Activated CD8-positive, alpha-beta memory T cell treated with anti-CD3 and anti-CD28 coated beads, Interleukin-2, amount 50 U/mL, for 24 hours (primary cell): ENCODE measurements at regions not wholly inside any gene's neighbourhood (a gene's known extent, or its start where the extent isn't known, plus 50 kb on each side); places are given as distances from the start of the nearest gene placed in this dataset.
"Not testable (repeated sequence)": the region's sequence is repeated elsewhere in the genome, so short reads cannot be mapped to it uniquely, and the experiment has no call there.

Experiments used
- DNase-seq: peaks from one replicate; pipeline ENCODE4 v3.0.0-alpha.2; 2020; ENCODE audit errors: extremely low read depth

DNA sequence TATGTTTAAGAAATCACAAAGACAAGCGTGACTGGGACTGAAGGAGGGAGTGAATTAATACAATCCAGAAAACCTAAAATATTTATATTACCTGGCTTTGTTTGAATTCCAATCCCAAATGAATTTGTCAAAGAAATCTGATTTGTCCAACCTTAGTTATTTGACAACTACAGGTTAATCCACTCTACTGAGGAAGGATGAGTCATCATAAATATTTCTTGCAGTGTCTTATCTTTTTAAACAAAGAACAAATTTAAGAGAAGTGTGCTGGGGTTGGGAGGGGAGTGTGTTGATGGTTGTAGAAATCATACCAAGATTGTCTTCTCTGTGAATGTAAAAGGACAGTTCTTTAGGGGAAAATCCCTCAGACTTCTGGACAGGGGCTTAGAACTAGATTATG, 1106.3 kb upstream of the SLC39A10 start:
- no peak for DNase-seq

DNA sequence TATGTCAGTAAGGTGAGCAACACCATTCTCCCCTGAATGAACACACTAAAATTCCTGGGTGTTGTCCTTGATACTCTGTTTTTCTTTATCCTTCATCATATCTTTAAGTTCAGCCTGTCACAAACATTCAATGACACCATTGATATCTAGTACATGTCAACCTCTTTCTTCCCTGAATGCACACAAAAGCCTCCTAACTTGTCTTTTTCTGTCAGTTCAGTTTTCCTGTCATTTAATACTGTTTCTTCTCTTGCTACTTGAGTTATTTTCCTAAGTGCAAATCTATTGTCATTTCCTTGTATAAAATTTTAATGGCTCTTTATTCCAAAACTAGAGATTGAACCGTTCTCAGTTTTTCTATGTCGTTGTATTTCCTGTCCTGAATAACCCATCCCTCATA, 1107.6 kb upstream of the SLC39A10 start:
- no peak for DNase-seq

DNA sequence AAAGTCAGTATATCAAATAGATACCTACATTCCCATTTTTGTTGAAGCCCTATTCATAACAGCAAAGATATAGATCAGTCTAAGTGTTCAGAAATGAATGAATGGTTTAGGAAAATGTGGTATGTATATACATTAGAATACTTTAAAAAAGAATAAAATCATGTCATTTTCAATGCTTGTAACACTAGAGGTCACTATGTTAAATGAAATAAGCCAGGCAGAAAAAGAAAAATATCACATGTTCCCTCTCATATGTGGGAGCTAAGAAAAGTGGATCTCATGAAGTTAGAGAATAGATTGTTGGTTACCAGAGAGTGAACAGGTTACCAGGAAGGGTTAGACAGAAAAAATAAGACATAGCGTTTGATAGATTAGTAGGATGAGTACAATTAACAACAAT, 1111.0 kb upstream of the SLC39A10 start:
- no peak for DNase-seq

DNA sequence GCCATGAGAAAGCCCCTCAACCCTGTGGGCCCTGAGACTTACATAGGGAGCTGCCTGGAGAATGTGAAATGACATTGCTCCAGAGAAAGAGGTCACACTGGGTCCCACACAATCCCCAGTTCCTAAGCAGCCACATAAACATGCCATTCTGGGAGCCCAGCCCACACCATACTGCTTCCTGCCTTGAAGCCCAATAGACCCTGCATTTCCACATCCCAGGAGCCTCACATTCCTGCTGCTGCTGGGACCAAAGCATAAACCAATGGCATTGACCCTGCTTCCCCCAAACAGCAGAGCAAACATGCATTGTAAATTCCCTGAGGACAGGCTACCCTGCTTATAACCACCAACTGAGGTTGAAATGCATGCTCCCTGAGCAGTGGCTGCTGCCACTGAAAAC, 1117.6 kb upstream of the SLC39A10 start:
- DNase-seq = no peak

DNA sequence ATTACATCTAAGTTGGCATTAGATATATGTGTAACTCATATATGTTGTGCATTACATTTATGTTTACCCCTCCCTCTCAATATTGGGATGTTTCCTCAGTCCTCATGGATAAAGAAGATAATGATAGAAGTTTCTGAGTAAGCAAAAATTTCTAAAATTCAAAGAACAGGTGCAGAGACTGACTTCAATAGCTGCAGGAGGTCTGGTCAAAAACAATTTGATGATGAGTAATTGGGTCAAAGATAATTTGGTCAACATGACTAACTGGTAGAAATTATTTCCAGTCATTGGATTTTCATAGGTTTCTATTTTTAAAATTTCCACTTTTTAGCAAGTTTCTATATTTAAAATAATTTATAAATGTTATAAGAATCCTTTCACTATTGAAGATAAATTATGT, 1130.9 kb upstream of the SLC39A10 start:
- no peak for DNase-seq

DNA sequence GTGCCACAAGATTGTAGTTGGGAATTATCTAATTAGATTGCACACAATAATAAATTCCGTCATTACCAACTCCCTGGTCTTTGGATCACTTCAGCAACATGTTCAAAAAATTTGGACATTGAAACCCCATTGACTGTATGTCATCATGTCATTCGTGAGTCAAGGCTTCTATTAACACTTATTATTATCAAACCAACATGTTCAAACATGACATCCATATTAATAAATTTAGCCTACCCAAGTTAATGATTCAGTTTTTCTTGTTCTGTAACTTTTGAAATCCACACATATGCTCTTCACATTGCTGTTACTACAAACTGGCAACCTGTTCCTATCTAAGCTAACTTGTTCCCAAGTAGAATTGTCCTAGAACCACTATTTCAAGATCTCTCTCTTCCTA, 1142.7 kb upstream of the SLC39A10 start:
- DNase-seq = no peak

DNA sequence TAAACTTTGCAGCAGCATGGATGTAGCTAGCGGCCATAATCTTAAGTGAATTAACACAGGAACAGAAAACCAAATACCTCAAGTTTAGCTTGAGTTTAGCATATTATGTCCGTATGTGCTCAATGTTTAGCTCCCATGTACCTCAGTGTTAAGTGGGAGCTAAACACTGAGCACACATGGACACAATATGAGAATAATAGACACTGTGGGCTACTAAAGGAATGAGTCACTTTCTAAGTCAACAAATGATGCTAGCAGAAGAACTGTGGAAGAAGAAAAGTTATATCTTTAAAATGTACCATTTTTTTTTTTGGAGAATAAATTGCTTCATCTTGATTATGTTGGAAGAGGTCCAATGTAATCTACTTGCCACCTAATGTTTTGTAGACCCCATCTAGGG, 1146.0 kb upstream of the SLC39A10 start:
- not testable (repeated sequence) for DNase-seq

DNA sequence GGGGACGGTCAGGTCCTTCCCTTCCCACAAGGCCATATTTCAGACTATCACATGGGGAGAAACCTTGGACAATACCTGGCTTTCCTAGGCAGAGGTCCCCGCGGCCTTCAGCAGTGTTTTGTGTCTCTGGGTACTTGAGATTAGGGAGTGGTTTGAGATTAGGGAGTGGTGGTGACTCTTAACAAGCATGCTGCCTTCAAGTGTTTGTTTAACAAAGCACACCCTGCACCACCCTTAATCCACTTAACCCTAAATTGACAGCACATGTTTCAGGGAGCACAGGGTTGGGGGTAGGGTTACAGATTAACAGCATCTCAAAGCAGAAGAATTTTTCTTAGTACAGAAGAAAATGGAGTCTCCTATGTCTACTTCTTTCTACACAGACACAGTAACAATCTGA, 1152.2 kb upstream of the SLC39A10 start:
- not testable (repeated sequence) for DNase-seq

DNA sequence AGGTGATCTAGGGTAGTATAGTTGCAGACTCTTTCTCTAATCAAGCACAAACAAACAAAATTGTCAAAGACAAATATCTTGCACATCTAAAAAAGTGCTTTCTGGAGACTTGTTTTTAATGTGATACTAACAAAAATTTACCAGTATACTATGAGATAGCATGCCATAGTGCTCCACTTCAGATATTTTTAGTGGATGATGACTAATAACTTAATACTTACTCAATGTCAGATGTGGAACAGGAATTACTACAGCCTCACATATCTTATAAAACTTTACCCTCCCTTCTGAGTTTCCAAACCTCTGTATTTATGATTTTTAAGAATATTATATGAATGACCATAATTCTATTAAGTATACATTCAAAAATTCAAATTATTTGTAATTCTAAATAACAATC, 1162.0 kb upstream of the SLC39A10 start:
- no peak for DNase-seq

DNA sequence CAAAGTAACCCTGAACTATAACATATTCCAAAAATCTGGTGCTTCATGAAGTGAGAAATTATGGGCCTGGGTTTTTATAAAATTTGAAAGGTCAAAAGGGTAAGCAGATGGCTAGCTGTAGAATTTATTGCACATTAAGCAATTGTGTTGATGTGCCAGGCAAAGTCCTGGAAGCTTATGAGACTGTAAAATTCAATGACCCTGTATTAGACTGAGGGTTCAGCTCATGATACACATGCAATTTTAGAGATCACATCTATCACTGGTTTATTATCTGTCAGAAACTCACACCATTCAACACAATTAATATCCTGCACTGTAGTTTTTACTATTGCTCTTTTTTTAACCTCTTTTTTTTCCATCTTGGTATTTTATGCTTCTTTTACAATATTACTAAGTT, 1162.6 kb upstream of the SLC39A10 start:
- DNase-seq = no peak

DNA sequence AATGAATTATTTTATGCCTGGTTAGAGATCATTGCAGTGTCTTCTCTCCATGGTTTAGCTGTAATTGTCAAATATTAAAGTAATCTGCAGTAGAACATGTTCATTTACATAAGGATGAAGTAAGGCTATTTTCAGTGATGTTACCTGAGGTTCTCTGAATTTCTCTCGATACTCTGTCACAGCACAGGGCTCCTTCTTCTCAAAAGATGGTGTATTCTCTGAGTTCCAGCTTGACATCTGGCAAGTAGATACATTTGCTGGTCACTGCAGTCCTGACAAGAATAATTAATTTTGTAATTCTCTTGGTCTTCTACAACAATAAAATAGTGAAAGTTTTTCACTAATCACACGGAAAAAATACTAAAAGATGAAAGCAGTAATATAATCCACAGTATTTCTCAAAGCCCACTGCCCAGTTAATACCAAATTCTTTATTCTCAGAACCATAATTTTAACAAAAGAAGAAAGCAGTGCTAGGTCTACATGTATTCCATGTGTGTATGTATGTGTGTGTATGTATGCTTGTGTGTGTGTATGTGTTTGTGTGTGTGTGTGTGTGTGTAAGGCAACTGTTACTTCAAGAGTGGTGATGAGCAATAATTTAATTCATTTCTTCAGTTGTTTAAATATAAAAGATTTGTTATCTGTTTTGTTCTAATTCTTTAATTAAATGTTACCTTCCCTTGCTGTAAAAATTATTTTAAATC, 1165.5 kb upstream of the SLC39A10 start:
- DNase-seq = no peak

DNA sequence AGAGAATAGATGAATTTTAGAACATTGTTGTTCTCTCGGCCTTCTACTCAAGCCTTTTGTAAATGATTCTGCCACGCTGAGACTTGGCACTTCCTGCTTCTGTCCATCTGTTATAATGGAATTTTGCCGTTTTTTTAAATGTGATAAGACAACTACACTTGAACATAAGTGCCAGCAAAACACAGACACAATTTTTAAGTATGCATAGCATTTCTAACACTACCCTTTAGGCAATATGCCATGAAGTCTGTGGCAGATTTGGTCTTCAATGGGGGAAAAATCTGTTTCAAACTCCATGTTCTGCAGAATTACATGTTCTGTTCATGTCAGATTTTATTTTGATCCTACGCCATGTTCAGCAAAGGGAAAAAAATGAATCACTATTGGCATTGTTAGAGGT, 1170.7 kb upstream of the SLC39A10 start:
- no peak for DNase-seq

DNA sequence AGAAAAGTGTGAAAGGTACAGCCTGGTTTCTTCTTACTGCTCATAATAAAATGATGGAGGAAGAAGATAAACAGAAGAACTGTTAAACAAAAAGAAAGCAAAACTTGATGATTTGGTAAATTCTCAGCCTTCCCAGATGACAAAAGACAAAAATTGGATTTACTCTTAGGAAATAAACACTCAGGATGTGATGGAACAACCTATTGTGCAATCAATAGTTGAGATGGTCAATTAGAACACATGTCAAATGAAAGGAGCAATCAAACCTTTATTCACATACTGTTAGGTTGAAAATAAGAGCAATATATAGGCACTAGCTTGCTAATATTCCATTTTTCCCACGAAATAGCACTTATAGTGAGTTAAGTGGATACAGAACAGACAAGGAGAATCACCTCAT, 1174.0 kb upstream of the SLC39A10 start:
- no peak for DNase-seq

DNA sequence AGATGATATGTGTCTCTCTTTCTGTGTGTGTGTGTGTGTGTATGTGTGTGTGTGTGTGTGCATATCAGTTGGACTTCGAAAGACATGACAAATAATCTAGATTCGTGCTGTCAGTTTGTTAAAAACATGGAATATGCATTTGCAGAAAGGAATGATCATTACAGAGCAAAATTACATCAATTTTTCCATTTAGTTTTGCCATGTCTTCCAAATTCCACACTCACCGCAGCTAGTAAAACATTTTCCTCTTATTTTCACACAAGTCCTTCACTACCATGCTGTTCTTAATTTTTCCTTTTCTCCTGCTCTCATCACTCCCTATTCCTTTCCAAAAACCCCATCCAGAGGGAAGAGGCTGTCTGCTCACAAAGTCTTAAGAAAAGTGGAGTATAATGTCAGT, 1191.4 kb upstream of the SLC39A10 start:
- DNase-seq = no peak

DNA sequence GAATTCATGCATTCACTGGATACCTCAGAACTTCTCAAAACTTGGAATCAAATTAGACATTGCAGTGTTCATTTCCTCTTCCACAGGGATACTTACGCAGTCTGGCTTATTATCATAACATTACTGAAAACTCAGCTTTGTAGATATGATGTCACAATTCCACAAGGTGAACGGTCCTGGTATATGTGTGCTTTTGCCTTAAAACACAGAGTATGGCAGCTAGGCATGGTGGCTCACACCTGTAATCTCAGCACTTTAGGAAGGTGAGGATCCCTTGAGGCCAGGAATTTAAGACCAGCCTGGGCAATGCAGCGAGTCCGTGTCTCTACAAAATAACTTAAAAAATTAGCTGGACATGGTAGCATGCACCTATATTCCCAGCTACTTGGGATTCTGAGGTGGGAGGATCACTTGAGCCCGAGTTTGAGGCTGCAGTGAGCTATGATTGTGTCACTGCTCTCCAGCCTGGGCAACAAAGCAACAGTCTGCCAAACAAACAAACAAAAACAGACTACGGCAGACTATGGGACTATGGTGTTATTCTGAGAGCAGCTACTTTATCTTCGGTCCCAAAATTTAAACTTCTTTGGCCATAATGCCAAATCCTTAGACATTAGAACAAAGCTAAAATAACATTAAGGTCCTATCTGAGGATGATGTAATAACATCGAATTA, 1191.9 kb upstream of the SLC39A10 start:
- DNase-seq = no peak

DNA sequence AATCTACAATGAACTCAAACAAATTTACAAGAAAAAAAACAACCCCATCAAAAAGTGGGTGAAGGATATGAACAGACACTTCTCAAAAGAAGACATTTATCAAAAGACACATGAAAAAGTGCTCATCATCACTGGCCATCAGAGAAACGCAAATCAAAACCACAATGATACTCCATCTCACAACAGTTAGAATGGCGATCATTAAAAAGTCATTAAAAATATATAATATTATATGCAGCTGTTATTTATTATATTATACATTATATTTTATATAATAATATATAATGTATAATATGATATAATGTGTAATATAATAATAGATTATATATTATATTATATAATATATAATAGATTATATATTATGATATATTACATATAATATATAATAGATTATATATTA, 1194.1 kb upstream of the SLC39A10 start:
- not testable (repeated sequence) for DNase-seq

DNA sequence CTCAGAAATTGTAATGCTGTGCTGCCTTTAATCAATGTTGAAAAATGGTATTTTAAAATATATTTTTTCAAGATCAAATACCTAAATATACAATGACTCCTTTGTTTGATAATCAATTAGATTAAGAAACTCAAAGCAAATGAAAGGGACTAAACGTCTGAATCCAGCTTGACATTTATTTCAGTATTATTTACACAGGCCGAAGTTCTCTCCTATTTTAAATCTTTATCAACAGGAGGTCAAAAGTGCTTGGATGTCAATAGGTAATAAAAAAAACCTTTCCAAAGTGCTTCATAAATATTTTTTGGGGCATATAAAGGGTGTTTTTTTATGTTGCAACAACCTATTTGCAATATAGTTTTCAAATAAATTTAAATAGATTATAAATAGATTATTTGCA, 1201.7 kb upstream of the SLC39A10 start:
- DNase-seq = no peak

DNA sequence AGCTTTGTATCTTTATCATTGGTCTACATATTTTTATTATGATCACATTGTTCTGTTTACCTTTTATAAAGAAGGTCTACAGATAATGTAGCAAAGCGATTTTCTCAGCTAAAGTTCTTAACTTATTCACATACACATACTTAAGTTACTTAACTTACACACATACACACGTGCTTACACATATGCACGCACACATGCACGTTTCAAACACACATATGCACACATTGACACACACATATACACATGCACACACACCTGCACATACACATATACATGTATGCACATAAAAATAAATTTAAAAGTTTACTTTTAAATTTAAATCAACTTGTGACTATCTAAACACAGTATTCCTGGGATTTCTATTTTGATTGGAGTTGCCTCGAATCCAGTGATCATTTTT, 1204.5 kb upstream of the SLC39A10 start:
- DNase-seq = no peak

DNA sequence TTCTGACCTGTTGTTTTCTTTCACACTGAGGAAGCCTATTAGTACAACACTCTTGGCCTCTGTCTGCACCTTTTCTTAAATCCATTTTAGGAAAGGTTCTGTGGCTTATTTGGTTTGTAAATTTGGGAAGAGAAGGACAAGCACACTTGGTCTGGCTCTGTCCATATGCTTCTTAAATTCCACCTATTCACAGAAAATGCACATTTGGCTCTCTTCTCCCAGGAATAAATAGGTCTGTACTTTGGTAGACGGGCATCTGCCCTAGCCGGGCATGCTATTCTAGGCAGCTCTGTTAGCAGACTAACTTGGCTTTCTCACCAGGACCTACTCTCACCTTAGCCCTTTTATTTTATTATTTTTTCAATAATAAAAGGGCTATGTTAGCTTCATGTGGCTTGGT, 1211.8 kb upstream of the SLC39A10 start:
- DNase-seq = no peak

DNA sequence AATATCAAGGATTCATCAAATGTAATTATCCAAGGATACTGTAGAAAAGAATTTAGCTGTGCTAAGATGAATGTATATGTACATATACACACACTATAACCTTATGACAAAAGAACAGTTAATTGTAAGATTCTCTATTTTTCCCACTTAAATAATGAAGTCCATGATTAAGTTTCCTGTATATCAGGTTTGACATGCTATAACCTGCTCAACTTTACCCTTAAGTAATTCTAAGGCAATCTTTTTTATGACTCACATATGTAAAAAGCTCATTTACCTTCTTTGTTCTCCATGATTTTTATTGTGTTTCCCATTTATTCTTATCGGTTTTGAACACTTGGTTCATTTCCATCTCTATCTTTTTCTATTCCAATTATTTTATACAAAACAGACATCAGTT, 1213.1 kb upstream of the SLC39A10 start:
- DNase-seq = no peak

DNA sequence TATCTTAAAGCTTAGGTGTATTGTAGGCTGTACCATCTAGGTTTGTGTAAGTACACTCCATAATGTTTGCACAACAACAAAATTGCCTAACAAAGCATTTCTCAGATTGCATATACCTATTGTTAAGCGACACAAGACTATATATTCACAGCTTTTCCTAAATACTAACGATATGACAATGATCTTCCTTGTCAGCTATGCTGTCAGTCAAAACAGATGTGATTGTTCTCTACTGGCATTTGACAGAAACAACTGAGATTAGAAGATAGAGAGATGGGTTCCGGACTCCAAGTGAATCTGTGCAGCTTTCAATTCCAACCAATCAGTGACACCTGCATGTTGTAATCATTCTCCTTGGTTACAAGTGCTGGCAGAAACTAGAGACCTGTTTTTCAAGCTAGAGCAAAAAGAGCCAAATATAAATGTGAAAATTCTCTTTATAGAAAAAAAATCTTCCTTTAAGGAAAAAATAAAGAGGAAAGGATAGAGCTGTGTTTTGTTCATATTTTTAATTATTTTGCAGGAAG, 1232.3 kb upstream of the SLC39A10 start:
- no peak for DNase-seq

DNA sequence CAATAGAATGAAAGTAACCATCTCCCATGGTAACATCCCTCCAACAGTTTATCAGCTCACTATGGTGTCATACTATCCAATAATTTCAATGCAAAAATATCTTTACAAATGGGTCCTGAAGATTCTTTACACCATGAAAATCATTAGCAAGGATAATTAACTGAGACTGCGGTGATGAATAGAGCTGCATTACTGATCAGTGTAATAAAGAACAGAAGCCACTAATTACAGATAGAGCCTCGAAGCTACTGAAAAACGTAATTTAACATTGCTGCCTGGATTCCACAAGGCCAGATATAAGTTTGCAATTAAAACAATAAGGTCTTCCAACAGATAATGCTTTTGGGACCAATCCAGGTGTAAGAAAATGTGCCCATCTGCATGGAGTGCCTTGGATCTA, 1245.8 kb upstream of the SLC39A10 start:
- no peak for DNase-seq

DNA sequence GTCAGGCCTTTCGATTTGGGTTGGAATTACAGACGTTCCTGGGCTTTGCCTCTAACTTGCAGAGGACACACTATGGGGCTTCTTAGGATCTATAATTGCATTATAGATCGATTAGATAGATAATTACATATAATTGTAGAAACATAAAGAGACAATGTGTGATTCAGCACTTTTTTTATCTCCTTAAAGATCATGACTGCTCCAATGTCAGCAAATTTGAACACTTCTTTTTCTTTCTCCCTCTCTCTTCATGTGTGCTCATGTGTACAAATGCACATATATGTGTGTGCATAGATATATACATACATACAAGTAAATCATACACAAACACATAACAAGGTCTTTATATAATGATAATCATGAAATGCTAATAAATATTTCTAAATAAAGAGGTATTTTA, 1261.2 kb upstream of the SLC39A10 start:
- DNase-seq = no peak

DNA sequence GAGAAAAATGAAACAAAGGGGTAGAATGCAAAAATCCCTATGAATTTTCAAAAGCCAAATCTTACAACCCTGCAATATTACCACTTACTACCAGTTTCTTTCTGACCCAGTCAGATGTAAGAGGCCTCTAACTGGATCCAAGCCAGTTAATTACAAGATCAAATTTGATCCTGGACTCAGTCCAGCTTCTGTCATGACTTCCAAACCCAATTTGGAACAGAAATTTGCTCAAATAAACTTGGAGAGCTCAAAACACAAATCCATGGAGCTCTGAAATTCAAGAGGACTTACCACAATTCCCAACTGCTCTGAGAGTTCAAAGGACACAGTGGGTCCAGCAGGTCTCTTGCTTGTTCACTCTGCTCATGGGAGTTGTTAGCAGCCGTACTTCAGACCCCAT, 1271.7 kb upstream of the SLC39A10 start:
- DNase-seq = no peak
